Panc1 (cell line): ENCODE measurements at regions not wholly inside any gene's neighbourhood (a gene's known extent, or its start where the extent isn't known, plus 50 kb on each side); places are given as distances from the start of the nearest gene placed in this dataset.

ENCODE experiments used
- CTCF ChIP-seq: fragments of 450-650 bp; IDR thresholded peaks from 2 replicates; pipeline ENCODE4 v1.5.1; 2017; ENCODE audit warnings: mild to moderate bottlenecking
- POLR2AphosphoS5 ChIP-seq: IDR thresholded peaks from 2 replicates; pipeline ENCODE4 v1.6.1; 2012; ENCODE audit warnings: mild to moderate bottlenecking, low read depth, low read length, moderate library complexity
- REST ChIP-seq, 2 experiments: IDR thresholded peaks; 2 replicates each; pipeline ENCODE4 v1.6.1; 2011 to 2012; ENCODE audit warnings: low read depth in 2 of 2, control low read depth in 1 of 2, low read length in 1 of 2, mild to moderate bottlenecking in 1 of 2, moderate library complexity in 1 of 2; ENCODE audit not compliant: insufficient read depth in 1 of 2
- SIN3A ChIP-seq: IDR thresholded peaks from 2 replicates; pipeline ENCODE4 v1.6.1; 2012; ENCODE audit warnings: low read depth, mild to moderate bottlenecking, low read length, moderate library complexity, borderline replicate concordance; ENCODE audit not compliant: insufficient read depth
- TCF7L2 ChIP-seq: IDR thresholded peaks from 2 replicates; pipeline ENCODE4 v1.6.1; 2011; ENCODE audit warnings: mild to moderate bottlenecking, low read depth, low read length, inconsistent platforms

- TF ChIP-seq CTCF (no peak), TCF7L2 (no peak), POLR2AphosphoS5 (no peak), SIN3A (no peak), REST (IDR thresholded peaks at IDR 0.05; ENCODE audit: insufficient read depth in 1 of 2, low read depth in 2 of 2, low read length in 1 of 2) (no peak)
Measured at GRCh38 chr13:104678161-104678560, 1611.9 kb upstream of the SLC10A2 start.
